Adipocyte (in vitro differentiated cells): ENCODE measurements at regions not wholly inside any gene's neighbourhood (a gene's known extent, or its start where the extent isn't known, plus 50 kb on each side); places are given as distances from the start of the nearest gene placed in this dataset.
"Not testable (repeated sequence)": the region's sequence is repeated elsewhere in the genome, so short reads cannot be mapped to it uniquely, and the experiment has no call there.

Source experiments
- DNase-seq: peaks from one replicate; pipeline ENCODE4 v3.0.0-alpha.2; 2015; ENCODE audit warnings: low read depth
- H3K27me3 ChIP-seq: replicated peaks from 2 replicates; pipeline ENCODE4 v1.7.0; 2013; ENCODE audit warnings: mild to moderate bottlenecking, low read length, moderate library complexity; ENCODE audit not compliant: control insufficient read depth, insufficient read depth
- H3K36me3 ChIP-seq: 2 replicates; pipeline ENCODE4 v1.7.0; 2013; ENCODE audit warnings: low read length, mild to moderate bottlenecking, moderate library complexity; ENCODE audit not compliant: control insufficient read depth, insufficient read depth, severe bottlenecking
- H3K4me1 ChIP-seq: 2 replicates; pipeline ENCODE4 v1.7.0; 2013; ENCODE audit warnings: mild to moderate bottlenecking, low read length, moderate library complexity; ENCODE audit not compliant: control insufficient read depth, insufficient read depth
- H3K4me3 ChIP-seq: 2 replicates; pipeline ENCODE4 v1.7.0; 2013; ENCODE audit warnings: mild to moderate bottlenecking, low read length, moderate library complexity
- H3K9ac ChIP-seq: 2 replicates; pipeline ENCODE4 v1.7.0; 2013; ENCODE audit warnings: mild to moderate bottlenecking, low read length, moderate library complexity
- H3K9me3 ChIP-seq: 2 replicates; pipeline ENCODE4 v1.7.0; 2013; ENCODE audit warnings: mild to moderate bottlenecking, low read length, moderate library complexity; ENCODE audit not compliant: control insufficient read depth

DNA sequence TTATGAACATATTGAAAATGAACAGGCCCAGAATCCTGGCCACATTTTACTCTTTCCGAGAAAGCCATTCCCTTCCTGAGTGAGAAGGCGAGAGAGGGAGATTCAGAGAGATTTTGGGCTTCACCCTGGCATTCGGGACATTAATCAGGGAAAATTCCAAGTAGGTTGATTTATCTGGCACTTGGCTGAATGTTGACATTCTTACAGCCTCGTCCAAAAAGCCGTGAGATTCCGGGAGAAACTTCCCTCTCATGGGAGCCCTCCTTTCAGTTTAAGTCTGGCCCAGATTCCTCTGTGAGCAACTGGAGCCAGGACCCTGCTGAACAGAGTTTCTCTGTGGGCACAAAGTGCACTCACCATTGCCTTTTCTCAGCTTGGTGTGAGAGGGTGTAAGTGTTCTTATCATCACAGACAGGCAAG is 129.2 kb upstream of the PEG3 start:
- Histone ChIP-seq H3K36me3 (no peaks in the 10 kb centered on the region), H3K27me3 (no peaks in the 10 kb centered on the region), H3K9me3 (no peaks in the 10 kb centered on the region), H3K4me1 (no peaks in the 10 kb centered on the region), H3K4me3 (no peak overlapping the region), H3K9ac (no peak overlapping the region)
- DNase-seq, result no peak

DNA sequence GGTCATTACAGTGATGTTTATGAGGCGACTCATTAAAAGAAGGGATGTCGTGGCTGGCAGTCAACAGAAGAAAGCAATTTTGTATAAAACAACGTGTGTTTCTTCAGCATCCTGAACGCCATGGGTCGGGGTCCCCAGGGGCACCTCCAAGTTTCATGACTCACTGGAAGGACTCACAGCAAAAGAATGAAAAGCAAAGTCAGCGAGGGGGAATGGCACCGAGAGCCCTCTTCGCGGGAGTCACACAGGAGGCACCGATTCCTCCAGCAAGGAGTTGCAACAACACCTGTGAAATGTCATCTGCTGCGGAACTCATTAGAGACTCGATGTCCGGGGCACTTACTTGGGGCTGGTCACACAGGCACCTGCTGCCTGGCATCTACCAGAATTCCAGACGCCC is 130.7 kb upstream of the PEG3 start:
- no peak for DNase-seq
- Histone ChIP-seq H3K4me1 (no peaks in the 10 kb centered on the region), H3K9me3 (no peaks in the 10 kb centered on the region), H3K36me3 (no peaks in the 10 kb centered on the region), H3K9ac (no peak overlapping the region), H3K27me3 (no peaks in the 10 kb centered on the region), H3K4me3 (no peak overlapping the region)

DNA sequence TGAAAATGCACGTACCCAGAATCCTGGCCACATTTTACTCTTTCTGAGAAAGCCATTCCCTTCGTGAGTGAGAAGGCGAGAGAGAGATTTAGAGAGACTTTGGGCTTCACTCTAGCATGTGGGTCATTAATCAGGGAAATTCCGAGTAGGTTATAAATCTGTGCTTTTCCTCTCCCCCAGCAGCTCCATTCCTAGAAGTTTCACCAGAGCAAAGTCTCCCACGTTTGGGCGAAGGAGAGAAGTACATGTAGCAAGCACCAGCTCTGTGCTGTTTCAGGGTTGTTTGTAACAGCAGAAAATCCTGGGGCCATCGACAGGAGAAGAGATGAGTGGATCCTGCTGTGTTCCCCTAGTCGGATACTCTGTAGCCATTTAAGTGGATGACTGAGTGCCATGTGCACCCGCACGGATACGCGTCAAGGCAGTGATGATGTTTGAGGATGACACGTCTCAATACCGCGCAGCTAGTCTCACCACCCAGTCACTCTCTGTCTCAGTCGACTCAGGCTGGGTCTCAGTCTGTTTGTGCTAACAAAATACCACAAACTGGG is 131.8 kb upstream of the PEG3 start:
- H3K36me3 ChIP-seq, result no peaks in the 10 kb centered on the region
- H3K4me3 ChIP-seq, result no peak overlapping the region
- H3K4me1 ChIP-seq, result no peaks in the 10 kb centered on the region
- no peak for DNase-seq
- no peaks in the 10 kb centered on the region for H3K27me3 ChIP-seq
- peaks cover 3% of the 10 kb centered on the region for H3K9me3 ChIP-seq
- H3K9ac ChIP-seq, result no peak overlapping the region

DNA sequence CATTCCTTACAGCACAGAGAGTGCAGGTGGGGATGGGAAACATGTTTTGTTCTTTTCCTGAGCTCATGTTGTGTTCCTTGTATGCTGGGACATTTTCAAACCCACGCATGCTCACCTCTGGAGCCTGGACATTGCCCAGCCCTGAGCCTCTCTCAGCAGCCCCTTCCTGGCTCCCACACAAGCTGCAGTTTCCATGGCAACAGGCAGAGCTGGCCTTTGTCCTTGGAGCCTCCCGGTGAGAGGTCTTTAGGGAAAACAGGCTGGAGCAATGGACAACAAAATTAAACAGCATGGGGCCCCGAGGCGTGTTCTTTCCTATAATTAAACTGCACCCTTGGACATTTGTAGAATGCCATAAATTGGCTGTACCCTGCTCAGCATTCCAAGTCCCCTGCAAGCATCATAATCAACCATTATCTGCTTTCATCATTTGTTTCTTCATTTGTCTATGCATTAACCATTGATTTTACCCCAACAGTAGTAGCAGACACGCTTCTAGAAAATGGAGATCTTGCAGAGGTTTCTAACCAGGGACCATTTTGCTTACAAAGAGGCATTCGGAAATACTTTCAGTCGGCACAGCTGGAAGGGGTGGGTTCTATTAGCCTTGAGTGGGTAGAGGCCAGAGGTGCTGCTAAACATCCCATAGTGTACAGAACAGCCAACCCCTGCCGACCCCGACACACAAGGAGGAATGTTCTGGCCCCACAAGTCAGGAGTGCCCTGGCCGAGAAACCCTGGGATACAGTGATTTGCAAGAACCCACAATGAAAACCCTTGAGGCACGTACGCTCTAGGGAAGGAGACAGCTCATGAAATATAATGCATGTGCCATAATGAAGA is 133.4 kb upstream of the PEG3 start:
- no peak overlapping the region for H3K9ac ChIP-seq
- H3K4me3 ChIP-seq, result no peak overlapping the region
- H3K36me3 ChIP-seq, result no peaks in the 10 kb centered on the region
- no peaks in the 10 kb centered on the region for H3K4me1 ChIP-seq
- H3K27me3 ChIP-seq, result no peaks in the 10 kb centered on the region
- no peak for DNase-seq
- peaks cover 6% of the 10 kb centered on the region for H3K9me3 ChIP-seq

DNA sequence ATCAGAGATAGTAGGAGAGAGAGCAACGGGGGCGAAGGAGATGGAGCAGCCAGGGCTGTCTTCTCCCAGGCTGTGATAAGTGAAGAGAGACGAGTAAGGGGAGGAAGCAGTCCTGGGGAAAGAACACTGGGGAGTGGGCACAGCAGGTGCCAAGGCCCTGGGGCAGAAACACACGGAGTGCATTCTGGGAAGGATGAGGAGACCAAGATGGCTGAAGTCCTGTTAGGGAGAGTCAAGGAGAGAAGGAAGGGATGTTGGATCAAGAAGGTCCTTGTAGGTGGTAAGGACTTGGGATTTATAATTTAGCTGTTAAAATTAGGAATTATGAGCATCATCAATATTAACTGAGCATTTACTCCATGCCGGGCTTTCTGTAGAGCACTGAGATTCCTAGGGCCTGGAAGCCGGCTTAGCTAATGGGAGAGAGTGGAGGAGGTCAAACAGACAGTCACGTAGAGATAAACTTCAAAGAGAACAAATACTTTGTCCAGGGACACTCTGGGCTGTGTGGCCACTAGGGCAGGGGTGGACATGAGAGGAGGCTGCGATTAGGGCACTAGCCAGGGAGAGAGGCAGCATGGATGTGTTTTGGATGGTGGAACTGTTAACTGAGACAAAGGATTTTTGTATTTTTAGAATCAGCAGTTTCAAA is 134.2 kb upstream of the PEG3 start:
- Histone ChIP-seq H3K36me3 (no peaks in the 10 kb centered on the region), H3K9ac (no peak overlapping the region), H3K27me3 (no peaks in the 10 kb centered on the region), H3K4me1 (no peaks in the 10 kb centered on the region), H3K9me3 (peaks cover 6% of the 10 kb centered on the region), H3K4me3 (no peak overlapping the region)
- DNase-seq, result no peak

DNA sequence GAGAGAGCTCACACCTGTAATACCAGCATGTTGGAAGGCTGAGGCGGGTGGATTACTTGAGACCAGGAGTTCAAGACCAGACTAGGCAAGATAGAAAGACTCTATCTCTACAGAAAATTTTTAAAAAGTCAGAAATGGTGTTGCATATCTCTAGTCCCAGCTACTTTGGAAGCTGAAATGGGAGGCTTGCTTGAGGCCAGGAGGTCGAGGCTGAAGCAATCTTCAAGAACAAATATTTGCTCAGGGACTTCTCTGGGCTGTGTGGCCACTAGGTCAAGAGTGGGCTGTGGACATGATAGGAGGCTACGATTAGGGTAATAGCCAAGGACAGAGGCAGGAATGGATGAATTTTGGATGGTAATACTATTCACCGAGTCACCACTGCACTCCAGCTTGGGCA is 135.8 kb upstream of the PEG3 start:
- Histone ChIP-seq H3K9me3 (peaks cover 6% of the 10 kb centered on the region), H3K4me3 (no peak overlapping the region), H3K27me3 (no peaks in the 10 kb centered on the region), H3K9ac (no peak overlapping the region), H3K36me3 (no peaks in the 10 kb centered on the region), H3K4me1 (no peaks in the 10 kb centered on the region)
- no peak for DNase-seq

DNA sequence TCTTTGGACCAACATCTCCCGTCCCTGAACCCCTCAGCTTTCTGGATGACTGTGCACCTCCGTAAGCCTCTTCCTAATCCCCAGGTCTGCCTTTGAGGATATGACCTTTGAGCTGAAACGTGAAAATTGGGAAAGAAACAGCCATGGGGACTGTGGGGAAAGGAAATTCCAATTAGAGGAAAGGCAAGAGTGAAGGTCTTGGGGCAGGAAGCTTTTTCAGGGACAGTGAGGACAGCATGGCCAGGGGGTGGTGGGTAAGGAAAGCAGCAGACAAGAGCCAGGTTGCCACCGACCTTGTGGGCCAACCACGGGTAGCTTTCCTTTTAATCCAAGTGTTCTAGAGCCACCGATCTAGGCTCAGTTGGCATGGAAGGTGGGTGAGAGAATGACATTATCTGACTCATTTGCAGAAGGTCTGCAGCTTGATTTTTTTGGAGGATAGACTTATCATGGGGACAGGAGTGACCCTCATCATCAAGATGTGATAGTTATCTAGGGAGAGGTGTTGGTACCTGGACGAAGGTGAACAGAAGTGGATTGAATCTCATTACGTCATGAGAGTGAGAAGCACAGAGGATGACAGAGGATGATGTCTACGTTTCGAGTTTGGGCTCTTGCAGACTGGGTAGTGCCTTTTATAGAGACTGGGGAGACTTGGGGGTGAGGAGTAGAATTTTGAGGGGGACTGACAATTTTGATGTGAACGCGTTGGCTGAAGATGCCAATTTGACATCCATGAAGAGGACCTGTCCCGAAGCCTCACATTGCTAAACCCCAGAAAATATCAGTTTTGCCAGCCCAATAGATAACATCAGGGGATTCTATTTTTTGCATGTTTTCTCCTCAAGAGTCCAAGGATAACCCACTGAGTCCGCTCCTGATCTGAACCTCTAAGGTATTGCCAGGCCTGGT is 136.7 kb upstream of the PEG3 start:
- no peak overlapping the region for H3K4me3 ChIP-seq
- no peaks in the 10 kb centered on the region for H3K4me1 ChIP-seq
- no peak for DNase-seq
- H3K36me3 ChIP-seq, result no peaks in the 10 kb centered on the region
- H3K9me3 ChIP-seq, result peaks cover 6% of the 10 kb centered on the region
- no peaks in the 10 kb centered on the region for H3K27me3 ChIP-seq
- H3K9ac ChIP-seq, result no peak overlapping the region

DNA sequence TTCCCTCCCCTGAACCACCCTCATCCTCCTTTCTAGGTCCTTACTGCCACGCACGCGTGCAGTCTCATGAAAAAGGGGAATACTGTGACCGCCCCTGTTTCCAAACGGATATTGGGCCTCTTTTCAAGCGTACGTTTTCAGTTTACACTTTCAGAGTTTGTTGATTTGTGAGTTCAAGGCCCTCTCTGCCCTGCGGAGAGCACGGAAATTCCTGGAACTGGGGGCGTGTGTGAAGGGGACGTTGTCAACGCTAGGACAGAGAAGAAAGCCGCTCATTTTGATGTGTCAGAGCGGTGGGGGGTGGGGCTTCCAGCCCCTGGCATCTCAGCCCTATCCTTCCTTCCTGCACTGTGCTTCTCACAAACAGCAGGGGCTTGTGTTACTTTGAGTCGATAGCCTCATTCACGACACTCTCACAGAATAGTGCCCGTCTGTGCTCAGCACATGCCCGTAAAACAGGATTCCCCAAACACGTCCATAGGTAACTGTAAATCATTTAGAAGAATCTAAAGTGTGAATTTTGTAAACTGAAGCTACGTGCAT is 137.6 kb upstream of the PEG3 start:
- H3K4me1 ChIP-seq, result no peaks in the 10 kb centered on the region
- H3K36me3 ChIP-seq, result no peaks in the 10 kb centered on the region
- H3K9me3 ChIP-seq, result peaks cover 6% of the 10 kb centered on the region
- no peak overlapping the region for H3K9ac ChIP-seq
- no peaks in the 10 kb centered on the region for H3K27me3 ChIP-seq
- H3K4me3 ChIP-seq, result no peak overlapping the region
- DNase-seq, result no peak

DNA sequence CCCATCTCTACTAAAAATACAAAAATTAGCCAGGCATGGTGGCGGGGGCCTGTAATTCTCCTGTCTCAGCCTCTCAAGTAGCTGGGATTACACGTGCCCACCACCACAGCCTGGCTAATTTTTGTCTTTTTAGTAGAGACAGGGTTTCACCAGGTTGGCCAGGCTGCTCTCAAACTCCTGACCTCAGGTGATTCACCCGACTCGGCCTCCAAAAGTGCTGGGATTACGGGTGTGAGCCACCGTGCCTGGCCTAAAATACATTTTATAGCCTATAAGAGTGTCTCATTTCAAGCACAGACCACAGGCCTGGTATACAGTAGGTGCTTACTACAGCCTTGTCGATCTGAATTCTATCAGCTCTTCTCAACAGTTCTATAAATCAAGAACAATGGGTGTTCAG is 139.5 kb upstream of the USP29 start:
- H3K9me3 ChIP-seq, result peaks cover 15% of the 10 kb centered on the region
- H3K36me3 ChIP-seq, H3K4me1 ChIP-seq, H3K27me3 ChIP-seq, H3K4me3 ChIP-seq, H3K9ac ChIP-seq, DNase-seq: not testable (repeated sequence)

DNA sequence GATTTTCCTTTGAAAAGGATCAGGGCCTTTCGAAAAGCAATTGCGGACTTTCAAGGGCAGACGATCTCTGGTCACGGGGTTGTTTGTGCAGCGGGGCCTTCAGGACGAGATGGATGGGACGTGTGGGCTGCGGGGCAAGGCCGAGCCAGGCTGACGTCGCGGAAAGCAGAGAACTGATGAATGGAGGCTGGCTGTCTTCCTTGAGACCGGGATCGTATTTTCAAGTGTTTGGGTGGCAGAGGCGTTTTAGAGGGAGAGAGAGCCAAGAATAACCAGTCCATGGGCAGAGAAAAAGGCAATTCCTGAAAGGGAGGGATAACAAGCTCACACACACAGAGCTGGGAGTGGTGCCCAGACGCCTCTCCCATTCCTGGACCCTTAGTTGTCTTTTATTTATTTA is 138.9 kb upstream of the USP29 start:
- Histone ChIP-seq H3K4me3 (no peak overlapping the region), H3K27me3 (no peaks in the 10 kb centered on the region), H3K9ac (no peak overlapping the region), H3K36me3 (no peaks in the 10 kb centered on the region), H3K4me1 (no peaks in the 10 kb centered on the region), H3K9me3 (peaks cover 17% of the 10 kb centered on the region)
- DNase-seq, result no peak

DNA sequence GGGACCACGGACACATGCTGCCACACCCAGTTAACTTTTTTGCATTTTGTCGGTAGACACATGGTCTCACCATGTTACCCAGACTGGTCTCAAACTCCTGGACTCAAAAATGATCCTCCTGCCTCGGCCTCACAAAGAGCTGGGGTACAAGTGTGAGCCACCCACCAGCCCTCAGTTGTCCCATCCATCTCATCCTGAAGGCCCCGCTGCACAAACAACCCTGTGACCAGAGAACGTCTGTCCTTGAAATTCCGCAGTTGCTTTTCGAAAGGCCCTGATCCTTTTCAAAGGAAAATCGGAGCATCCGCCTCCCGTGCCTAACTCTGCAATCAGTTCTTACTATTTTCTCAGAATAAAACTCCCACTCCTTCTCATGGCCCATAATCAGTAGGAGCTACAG is 138.3 kb upstream of the USP29 start:
- not testable (repeated sequence) for DNase-seq, H3K4me1 ChIP-seq, H3K9ac ChIP-seq, H3K4me3 ChIP-seq, H3K36me3 ChIP-seq, H3K27me3 ChIP-seq
- peaks cover 22% of the 10 kb centered on the region for H3K9me3 ChIP-seq
